NCI-H2171 treated with DMSO at 0.1 percent for 48 hours (cell line): ENCODE measurements at regions not wholly inside any gene's neighbourhood (a gene's known extent, or its start where the extent isn't known, plus 50 kb on each side); places are given as distances from the start of the nearest gene placed in this dataset.
"Not testable (repeated sequence)": the region's sequence is repeated elsewhere in the genome, so short reads cannot be mapped to it uniquely, and the experiment has no call there.

Experiments used
- DNase-seq: peaks from one replicate; lab custom pipeline; 2025; lab: John Stamatoyannopoulos, UW

DNA sequence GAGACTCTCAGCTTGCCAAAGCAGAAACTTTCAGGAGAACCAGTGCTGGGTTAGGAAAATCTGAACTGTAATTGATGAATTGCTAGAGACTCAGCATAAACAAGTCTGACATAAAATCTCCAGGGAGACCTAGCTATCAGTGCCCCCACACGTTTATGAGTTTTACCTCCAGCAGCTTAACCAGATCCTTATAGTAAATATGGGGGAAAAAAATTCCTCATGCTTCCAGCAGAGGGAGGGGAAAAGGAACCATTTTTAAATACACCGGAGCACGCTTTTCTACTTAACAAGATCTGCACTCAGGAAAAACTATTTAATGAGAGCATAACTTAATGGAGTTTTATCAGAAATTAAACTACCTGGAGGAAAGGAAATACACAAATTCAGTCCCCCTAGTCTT is 1040.7 kb upstream of the INTU start:
- DNase-seq: peak; percentile 18

DNA sequence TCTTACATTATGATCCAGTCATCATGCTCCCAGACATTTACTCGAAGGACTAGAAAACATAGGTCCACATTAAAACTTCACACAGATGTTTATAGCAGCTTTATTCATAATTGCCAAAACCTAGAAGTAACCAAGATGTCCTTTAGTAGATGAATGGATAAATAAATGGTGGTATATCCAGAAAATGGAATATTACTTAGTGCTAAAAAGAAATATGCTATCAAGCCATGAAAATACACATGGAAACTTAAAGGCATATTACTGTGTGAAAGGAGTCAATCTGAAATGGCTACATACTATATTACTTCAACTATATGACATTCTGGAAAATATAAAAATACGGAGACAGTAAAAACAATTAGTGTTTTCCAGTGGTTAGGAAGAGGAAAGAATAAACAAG is 1039.1 kb upstream of the INTU start:
- no peak for DNase-seq

- DNase-seq: no peak
These were observed 1037.1 kb upstream of the INTU start for GRCh38 chr4:126595643-126596042.

- DNase-seq: no peak
These were observed 1033.0 kb upstream of the INTU start for GRCh38 chr4:126599746-126600145.

- no peak for DNase-seq
These were observed 1029.5 kb upstream of the INTU start for GRCh38 chr4:126603210-126603609.

DNA sequence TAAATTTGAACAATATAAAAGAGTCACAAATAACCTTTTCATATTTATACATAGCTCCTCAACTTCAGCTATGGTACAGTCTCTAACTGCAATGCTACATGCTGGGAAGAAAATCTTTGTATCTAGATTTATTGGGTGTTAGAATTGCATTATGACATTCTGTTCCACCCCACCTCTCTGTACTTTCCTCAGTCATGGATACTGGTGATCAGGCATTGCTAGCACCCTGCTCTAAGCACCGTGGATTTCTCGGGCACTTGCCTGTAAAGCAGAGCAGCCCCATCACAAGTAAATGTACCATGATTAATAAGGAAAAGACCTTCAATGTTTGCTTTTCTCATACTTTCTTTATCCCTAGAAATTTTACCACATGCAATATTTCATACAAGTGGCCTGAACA is 1028.9 kb upstream of the INTU start:
- no peak for DNase-seq

- peak; percentile 29 for DNase-seq
These were observed 1028.4 kb upstream of the INTU start for GRCh38 chr4:126604268-126604867.

GRCh38 chr4:126610933-126611332 is 1021.8 kb upstream of the INTU start:
- no peak for DNase-seq

DNA sequence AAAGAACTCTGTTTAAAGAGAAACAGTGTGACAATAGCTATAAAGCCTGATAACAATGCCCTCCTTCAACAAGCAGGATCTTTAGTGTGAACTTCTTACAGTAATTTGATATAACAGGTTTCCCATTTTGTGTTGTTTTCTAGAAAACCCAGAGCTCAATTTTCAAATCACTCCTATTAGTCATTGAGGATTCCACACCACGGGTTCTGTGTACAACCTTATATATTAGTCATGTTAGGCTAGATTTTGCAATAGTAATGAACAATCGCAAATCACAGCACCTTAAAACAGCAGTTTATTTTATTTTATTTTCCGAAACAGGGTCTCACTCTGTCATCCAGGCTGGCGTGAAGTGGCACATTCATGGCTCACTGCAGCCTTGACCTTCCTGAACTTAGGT is 1020.9 kb upstream of the INTU start:
- no peak for DNase-seq

GRCh38 chr4:126614356-126614855 is 1018.4 kb upstream of the INTU start:
- no peak for DNase-seq

- DNase-seq: no peak
These were observed 1016.0 kb upstream of the INTU start for GRCh38 chr4:126616795-126617194.

GRCh38 chr4:126627255-126627654 is 1005.5 kb upstream of the INTU start:
- DNase-seq: no peak

GRCh38 chr4:126628933-126629332 is 1003.8 kb upstream of the INTU start:
- no peak for DNase-seq

GRCh38 chr4:126630230-126630629 is 1002.5 kb upstream of the INTU start:
- no peak for DNase-seq

DNA sequence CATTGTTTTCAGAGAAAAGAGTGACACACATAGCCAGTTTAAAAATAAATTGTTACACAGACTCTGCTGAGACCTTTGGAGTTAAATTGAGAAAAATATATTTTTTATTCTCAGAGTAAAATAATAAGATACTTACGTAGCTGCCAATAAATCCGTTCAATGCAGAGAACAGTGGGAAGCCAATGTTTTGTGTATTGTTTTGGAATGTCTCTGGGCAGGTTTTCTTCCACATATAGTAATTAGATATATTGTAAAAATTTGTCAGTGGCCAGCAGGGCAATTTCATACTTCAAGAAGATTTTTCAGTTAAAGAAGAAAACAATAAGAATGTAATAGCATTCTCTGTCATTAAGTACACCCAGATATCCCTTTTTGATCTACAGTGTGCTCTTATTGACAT is 999.5 kb upstream of the INTU start:
- no peak for DNase-seq

DNA sequence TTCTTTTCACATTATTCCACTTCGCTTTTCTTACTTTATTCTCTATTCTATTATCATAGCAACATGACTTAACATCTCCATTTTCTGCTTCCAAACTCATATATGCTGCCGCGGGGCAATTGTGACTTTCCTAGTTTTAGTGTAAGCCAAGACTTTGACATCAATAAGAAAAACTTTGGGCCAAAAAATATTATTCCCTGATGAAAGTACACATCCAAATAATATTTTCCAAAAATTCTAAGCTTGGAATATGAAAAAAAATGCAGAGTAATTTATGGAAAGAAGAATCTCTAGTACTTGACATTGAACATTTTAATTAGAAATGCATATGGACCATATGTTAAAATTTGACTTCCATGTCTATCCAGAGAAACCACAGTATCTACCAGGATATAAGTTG is 995.1 kb upstream of the INTU start:
- no peak for DNase-seq

- no peak for DNase-seq
These were observed 985.4 kb upstream of the INTU start for GRCh38 chr4:126647320-126647719.

GRCh38 chr4:126647756-126648397 is 984.9 kb upstream of the INTU start:
- DNase-seq: no peak

DNA sequence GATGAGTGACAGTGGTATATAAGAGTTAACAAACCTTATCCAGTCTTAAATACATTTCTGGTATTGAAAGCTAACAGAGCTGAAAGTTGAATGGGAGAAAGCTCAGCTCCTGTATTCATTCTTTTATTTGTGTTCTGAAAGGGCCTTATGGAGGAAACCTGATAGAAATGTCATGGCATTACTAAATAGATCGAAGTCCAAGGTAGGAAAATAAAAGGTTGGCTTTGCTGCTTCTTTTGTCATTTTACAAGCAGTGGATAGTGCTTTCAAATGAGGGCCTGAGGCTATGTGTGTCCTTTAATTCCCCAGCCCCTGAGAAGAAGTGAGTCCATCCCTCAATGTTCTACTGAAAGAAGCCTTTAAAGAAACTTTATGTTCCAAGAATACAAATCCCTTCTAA is 974.3 kb upstream of the INTU start:
- DNase-seq: no peak

- DNase-seq: no peak
These were observed 971.6 kb upstream of the INTU start for GRCh38 chr4:126661194-126661593.

GRCh38 chr4:126664839-126665238 is 967.9 kb upstream of the INTU start:
- no peak for DNase-seq

- DNase-seq: not testable (repeated sequence)
These were observed 962.7 kb upstream of the INTU start for GRCh38 chr4:126670038-126670437.

DNA sequence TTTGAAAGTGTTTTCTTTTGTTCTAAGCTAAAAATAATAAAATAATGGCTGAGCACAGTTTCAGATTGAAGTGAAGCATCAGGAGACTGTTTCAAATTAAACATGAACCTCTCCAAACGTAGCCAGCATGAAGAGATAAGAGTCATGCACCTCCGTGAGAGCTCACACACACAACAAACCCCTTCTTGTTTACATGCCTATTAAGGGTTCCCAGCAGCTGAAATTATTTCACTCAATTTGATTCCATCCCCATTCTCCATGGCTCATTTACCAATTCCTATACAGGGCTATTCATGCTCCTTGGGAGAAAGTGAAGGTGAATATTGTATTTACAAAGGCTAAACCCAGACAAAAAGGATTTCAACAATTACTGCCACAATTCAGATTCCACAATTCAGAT is 954.1 kb upstream of the INTU start:
- DNase-seq: peak; percentile 51

- no peak for DNase-seq
These were observed 953.5 kb upstream of the INTU start for GRCh38 chr4:126679303-126679702.
